Osteocyte (in vitro differentiated cells): ENCODE measurements at regions not wholly inside any gene's neighbourhood (a gene's known extent, or its start where the extent isn't known, plus 50 kb on each side); places are given as distances from the start of the nearest gene placed in this dataset.

Source experiments
- DNase-seq: peaks from one replicate; pipeline ENCODE4 v3.0.0; 2021; ENCODE audit warnings: mixed read lengths; ENCODE audit not compliant: unreplicated experiment; ENCODE audit errors: extremely low spot score
- H3K27ac Mint-ChIP-seq: one replicate; pipeline ENCODE4 v1.8.0; 2021; ENCODE audit warnings: mild to moderate bottlenecking, mixed read lengths; ENCODE audit not compliant: unreplicated experiment
- H3K27me3 Mint-ChIP-seq: one replicate; pipeline ENCODE4 v1.8.0; 2021; ENCODE audit warnings: mixed read lengths; ENCODE audit not compliant: unreplicated experiment
- H3K36me3 Mint-ChIP-seq: one replicate; pipeline ENCODE4 v1.8.0; 2021; ENCODE audit warnings: mixed read lengths; ENCODE audit not compliant: unreplicated experiment
- H3K4me1 Mint-ChIP-seq: one replicate; pipeline ENCODE4 v1.8.0; 2021; ENCODE audit warnings: mixed read lengths; ENCODE audit not compliant: unreplicated experiment
- H3K4me3 Mint-ChIP-seq: one replicate; pipeline ENCODE4 v1.8.0; 2021; ENCODE audit warnings: mild to moderate bottlenecking, moderate library complexity, mixed read lengths; ENCODE audit not compliant: unreplicated experiment
- H3K9me3 Mint-ChIP-seq: one replicate; pipeline ENCODE4 v1.8.0; 2021; ENCODE audit warnings: mixed read lengths; ENCODE audit not compliant: unreplicated experiment
- CTCF ChIP-seq: fragments of 200-600 bp; sonication (generic); IDR thresholded peaks from 2 replicates; pipeline ENCODE4 v1.5.0; 2021; ENCODE audit warnings: antibody characterized with exemption, mild to moderate bottlenecking, moderate library complexity

GRCh38 chr3:116916836-116917235, 207.3 kb downstream of the TUSC7 start:
- Mint-ChIP-seq H3K4me1 (no peaks in the 10 kb centered on the region), H3K9me3 (no peaks in the 10 kb centered on the region), H3K4me3 (no peak overlapping the region), H3K36me3 (no peaks in the 10 kb centered on the region), H3K27ac (no peak overlapping the region), H3K27me3 (peaks cover 29% of the 10 kb centered on the region)
- DNase-seq: no peak
- TF ChIP-seq CTCF: no peak

GRCh38 chr3:116920826-116921610, 211.4 kb downstream of the TUSC7 start:
- Mint-ChIP-seq H3K36me3 (no peaks in the 10 kb centered on the region), H3K27ac (no peak overlapping the region), H3K4me3 (no peak overlapping the region), H3K9me3 (peaks cover 29% of the 10 kb centered on the region), H3K4me1 (no peaks in the 10 kb centered on the region), H3K27me3 (peaks cover 8% of the 10 kb centered on the region)
- DNase-seq: no peak
- TF ChIP-seq CTCF: no peak

GRCh38 chr3:116927918-116928317, 218.3 kb downstream of the TUSC7 start:
- Mint-ChIP-seq H3K27me3 (no peaks in the 10 kb centered on the region), H3K4me3 (no peak overlapping the region), H3K4me1 (peaks cover 11% of the 10 kb centered on the region), H3K36me3 (no peaks in the 10 kb centered on the region), H3K27ac (no peak overlapping the region), H3K9me3 (peaks cover 27% of the 10 kb centered on the region)
- DNase-seq: no peak
- no peak for TF ChIP-seq CTCF

GRCh38 chr3:116929505-116930222, 220.1 kb downstream of the TUSC7 start:
- Mint-ChIP-seq H3K4me1 (peaks cover 11% of the 10 kb centered on the region), H3K27ac (no peak overlapping the region), H3K4me3 (no peak overlapping the region), H3K27me3 (peaks cover 2% of the 10 kb centered on the region), H3K36me3 (no peaks in the 10 kb centered on the region), H3K9me3 (peaks cover 13% of the 10 kb centered on the region)
- no peak for TF ChIP-seq CTCF
- DNase-seq: no peak

- no peaks in the 10 kb centered on the region for H3K36me3 Mint-ChIP-seq
These were observed 221.2 kb downstream of the TUSC7 start for GRCh38 chr3:116930786-116931185.

More at GRCh38 chr3:116930786-116931185, 221.2 kb downstream of the TUSC7 start:
- DNase-seq: no peak
- TF ChIP-seq CTCF: no peak
- H3K27me3 Mint-ChIP-seq: peaks cover 2% of the 10 kb centered on the region
- no peak overlapping the region for H3K4me3 Mint-ChIP-seq
- peaks cover 3% of the 10 kb centered on the region for H3K9me3 Mint-ChIP-seq
- peaks cover 11% of the 10 kb centered on the region for H3K4me1 Mint-ChIP-seq
- no peak overlapping the region for H3K27ac Mint-ChIP-seq
